H1 (cell line): ENCODE measurements at regions not wholly inside any gene's neighbourhood (a gene's known extent, or its start where the extent isn't known, plus 50 kb on each side); places are given as distances from the start of the nearest gene placed in this dataset.

Source experiments
- BRCA1 ChIP-seq: IDR thresholded peaks from 2 replicates; pipeline ENCODE4 v1.6.1; 2012; ENCODE audit warnings: low read depth, low read length, improper control_type of control experiment
- EZH2 ChIP-seq: fragments of 200-600 bp; sonication (generic); IDR thresholded peaks from 2 replicates; pipeline ENCODE4 v1.7.1; 2012; ENCODE audit warnings: low read depth, mild to moderate bottlenecking, moderate library complexity, low read length, inconsistent platforms; ENCODE audit not compliant: severe bottlenecking
- RFX5 ChIP-seq: IDR thresholded peaks from 2 replicates; pipeline ENCODE4 v1.6.1; 2011; ENCODE audit warnings: low read depth, low read length, improper control_type of control experiment, borderline replicate concordance

- TF ChIP-seq EZH2 (no peak), RFX5 (no peak), BRCA1 (no peak)
Measured at GRCh38 chr2:84175340-84175739, 283.7 kb downstream of the SUCLG1 start (continued).
